Glutamatergic neuron (in vitro differentiated cells): ENCODE measurements at regions not wholly inside any gene's neighbourhood (a gene's known extent, or its start where the extent isn't known, plus 50 kb on each side); places are given as distances from the start of the nearest gene placed in this dataset.

Source experiments
- DNase-seq: peaks from one replicate; pipeline ENCODE4 v3.0.0; 2022
- H3K27ac Mint-ChIP-seq: one replicate; pipeline ENCODE4 v1.8.0; 2020; ENCODE audit warnings: mild to moderate bottlenecking, mixed read lengths, inconsistent platforms; ENCODE audit not compliant: unreplicated experiment
- H3K27me3 Mint-ChIP-seq: one replicate; pipeline ENCODE4 v1.8.0; 2020; ENCODE audit warnings: mild to moderate bottlenecking, moderate library complexity, mixed read lengths, inconsistent platforms; ENCODE audit not compliant: unreplicated experiment
- H3K36me3 Mint-ChIP-seq: one replicate; pipeline ENCODE4 v1.8.0; 2020; ENCODE audit warnings: mild to moderate bottlenecking, mixed read lengths, inconsistent platforms; ENCODE audit not compliant: unreplicated experiment
- H3K4me1 Mint-ChIP-seq: one replicate; pipeline ENCODE4 v1.8.0; 2020; ENCODE audit warnings: mild to moderate bottlenecking, low read depth, mixed read lengths, inconsistent platforms; ENCODE audit not compliant: unreplicated experiment
- H3K4me3 Mint-ChIP-seq: one replicate; pipeline ENCODE4 v1.8.0; 2020; ENCODE audit warnings: mild to moderate bottlenecking, mixed read lengths, inconsistent platforms; ENCODE audit not compliant: unreplicated experiment
- H3K9me3 Mint-ChIP-seq: one replicate; pipeline ENCODE4 v1.8.0; 2020; ENCODE audit warnings: mild to moderate bottlenecking, moderate library complexity, mixed read lengths, inconsistent platforms; ENCODE audit not compliant: unreplicated experiment
- TF ChIP-seq, protein P1 (sequence below): fragments of 200-600 bp; sonication (generic); IDR thresholded peaks from one replicate; pipeline ENCODE4 v1.5.0; 2021; ENCODE audit not compliant: partially characterized antibody, unreplicated experiment

DNA sequence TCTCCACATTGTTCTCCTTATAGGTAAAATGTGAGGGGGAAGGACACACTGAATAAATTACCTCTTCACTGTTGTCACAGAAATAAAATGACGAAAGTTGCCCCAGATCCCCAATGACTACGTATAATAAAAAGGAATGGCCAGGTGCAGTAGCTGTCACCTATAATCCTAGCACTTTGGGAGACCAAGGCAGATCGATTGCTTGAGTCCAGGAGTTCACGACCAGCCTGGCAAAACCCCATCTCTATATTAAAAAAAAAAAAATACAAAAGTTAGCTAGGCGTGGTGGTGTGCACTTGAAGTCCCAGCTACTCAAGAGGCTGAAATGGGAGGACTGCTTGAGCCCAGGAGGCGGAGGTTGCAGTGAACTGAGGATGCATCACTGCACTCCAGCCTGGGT is 82.2 kb upstream of the APC start:
- H3K4me3 Mint-ChIP-seq: no peak overlapping the region
- peaks cover 4% of the 10 kb centered on the region for H3K27me3 Mint-ChIP-seq
- H3K9me3 Mint-ChIP-seq: peaks cover 3% of the 10 kb centered on the region
- peaks cover 10% of the 10 kb centered on the region for H3K36me3 Mint-ChIP-seq
- H3K27ac Mint-ChIP-seq: no peak overlapping the region
- TF ChIP-seq, protein P1, sequence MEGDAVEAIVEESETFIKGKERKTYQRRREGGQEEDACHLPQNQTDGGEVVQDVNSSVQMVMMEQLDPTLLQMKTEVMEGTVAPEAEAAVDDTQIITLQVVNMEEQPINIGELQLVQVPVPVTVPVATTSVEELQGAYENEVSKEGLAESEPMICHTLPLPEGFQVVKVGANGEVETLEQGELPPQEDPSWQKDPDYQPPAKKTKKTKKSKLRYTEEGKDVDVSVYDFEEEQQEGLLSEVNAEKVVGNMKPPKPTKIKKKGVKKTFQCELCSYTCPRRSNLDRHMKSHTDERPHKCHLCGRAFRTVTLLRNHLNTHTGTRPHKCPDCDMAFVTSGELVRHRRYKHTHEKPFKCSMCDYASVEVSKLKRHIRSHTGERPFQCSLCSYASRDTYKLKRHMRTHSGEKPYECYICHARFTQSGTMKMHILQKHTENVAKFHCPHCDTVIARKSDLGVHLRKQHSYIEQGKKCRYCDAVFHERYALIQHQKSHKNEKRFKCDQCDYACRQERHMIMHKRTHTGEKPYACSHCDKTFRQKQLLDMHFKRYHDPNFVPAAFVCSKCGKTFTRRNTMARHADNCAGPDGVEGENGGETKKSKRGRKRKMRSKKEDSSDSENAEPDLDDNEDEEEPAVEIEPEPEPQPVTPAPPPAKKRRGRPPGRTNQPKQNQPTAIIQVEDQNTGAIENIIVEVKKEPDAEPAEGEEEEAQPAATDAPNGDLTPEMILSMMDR: no peak
- H3K4me1 Mint-ChIP-seq: no peaks in the 10 kb centered on the region
- no peak for DNase-seq

DNA sequence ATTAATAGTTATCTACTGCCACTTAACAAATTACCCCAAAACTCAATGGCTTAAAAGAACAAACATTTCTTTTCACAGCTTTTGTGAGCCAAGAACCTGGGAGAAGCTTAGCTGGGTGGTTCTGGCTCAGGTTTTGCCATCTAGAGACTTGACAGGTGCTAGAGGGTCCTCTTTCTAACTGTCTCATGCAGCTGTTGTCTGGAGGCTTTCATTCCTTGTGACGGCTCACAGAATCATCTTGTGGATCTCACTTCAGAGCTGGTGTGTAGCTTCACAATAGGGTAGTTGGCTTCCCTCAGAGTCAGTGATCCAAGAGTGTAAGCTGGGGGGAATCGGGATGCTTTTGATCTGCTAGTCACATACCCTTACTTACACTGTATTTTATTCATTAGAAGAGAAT is 81.2 kb upstream of the APC start:
- Mint-ChIP-seq H3K4me1 (no peaks in the 10 kb centered on the region), H3K9me3 (peaks cover 3% of the 10 kb centered on the region), H3K4me3 (no peak overlapping the region), H3K27me3 (peaks cover 2% of the 10 kb centered on the region), H3K27ac (no peak overlapping the region), H3K36me3 (peaks cover 19% of the 10 kb centered on the region)
- DNase-seq: no peak
- TF ChIP-seq, protein P1: no peak

DNA sequence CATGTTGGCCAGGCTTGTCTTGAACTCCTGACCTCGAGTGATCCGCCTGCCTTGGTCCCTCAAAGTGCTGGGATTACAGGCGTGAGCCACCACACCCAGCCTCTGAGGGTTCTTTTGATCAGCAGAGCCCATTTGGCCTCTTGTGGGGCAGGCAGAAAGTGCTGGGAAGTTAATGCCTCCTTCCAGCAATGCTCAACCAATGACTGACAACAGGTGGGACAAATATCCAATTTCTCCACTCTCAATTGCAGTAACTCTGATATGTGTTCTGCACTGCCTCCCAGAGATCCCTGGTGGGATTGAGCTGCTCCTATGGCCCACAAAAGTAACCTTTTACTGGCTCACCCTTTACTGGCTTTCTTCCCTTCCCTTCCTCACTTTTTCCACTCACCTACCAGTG is 79.9 kb upstream of the APC start:
- H3K4me1 Mint-ChIP-seq: no peaks in the 10 kb centered on the region
- TF ChIP-seq, protein P1: no peak
- DNase-seq: no peak
- no peak overlapping the region for H3K4me3 Mint-ChIP-seq
- H3K9me3 Mint-ChIP-seq: peaks cover 3% of the 10 kb centered on the region
- peaks cover 2% of the 10 kb centered on the region for H3K27me3 Mint-ChIP-seq
- peaks cover 19% of the 10 kb centered on the region for H3K36me3 Mint-ChIP-seq
- H3K27ac Mint-ChIP-seq: no peak overlapping the region

DNA sequence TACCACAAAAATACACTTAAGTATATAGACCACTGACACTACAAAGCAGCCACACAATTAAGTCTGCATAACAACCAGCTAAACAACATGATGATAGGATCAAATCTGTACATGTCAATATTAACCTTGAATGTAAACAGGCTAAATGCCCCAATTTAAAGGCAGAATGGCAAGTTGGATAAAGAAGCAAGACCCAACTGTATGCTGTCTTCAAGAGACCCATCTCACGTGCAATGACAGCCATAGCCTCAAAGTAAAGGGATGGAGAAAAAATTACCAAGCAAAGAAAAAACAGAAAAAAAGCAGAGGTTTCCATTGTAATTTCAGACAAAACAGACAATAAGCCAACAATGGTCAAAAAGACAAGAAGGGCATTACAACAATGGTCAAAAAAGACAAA is 77.3 kb upstream of the APC start:
- Mint-ChIP-seq H3K9me3 (peaks cover 3% of the 10 kb centered on the region), H3K36me3 (peaks cover 19% of the 10 kb centered on the region), H3K4me1 (no peaks in the 10 kb centered on the region), H3K4me3 (no peak overlapping the region), H3K27me3 (peaks cover 2% of the 10 kb centered on the region), H3K27ac (no peak overlapping the region)
- no peak for DNase-seq
- TF ChIP-seq, protein P1: no peak

DNA sequence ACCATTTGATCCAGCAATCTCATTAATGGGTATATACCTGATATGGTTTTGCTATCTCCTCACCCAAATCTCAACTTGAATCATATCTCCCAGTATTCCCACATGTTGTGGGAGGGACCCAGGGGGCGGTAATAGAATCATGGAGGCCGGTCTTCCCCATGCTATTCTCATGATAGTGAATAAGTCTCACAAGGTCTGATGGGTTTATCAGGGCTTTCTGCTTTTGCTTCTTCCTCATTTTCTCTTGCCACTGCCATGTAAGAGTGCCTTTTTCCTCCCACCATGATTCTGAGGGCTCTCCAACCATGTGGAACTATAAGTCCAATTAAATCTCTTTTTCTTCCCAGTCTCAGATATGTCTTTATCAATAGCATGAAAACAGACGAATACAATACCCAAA is 74.5 kb upstream of the APC start:
- TF ChIP-seq, protein P1: no peak
- Mint-ChIP-seq H3K4me1 (no peaks in the 10 kb centered on the region), H3K27ac (no peak overlapping the region), H3K9me3 (peaks cover 3% of the 10 kb centered on the region), H3K36me3 (peaks cover 19% of the 10 kb centered on the region), H3K4me3 (no peak overlapping the region), H3K27me3 (peaks cover 2% of the 10 kb centered on the region)
- no peak for DNase-seq
